ENCODE measurements at regions not wholly inside any gene's neighbourhood (a gene's known extent, or its start where the extent isn't known, plus 50 kb on each side); places are given as distances from the start of the nearest gene placed in this dataset.

- intact Hi-C loops (cut with DNase I; ENCODE audit: low total_unique reads), result no loop called here
- no peak for TF ChIP-seq POLR2A (IDR thresholded peaks at IDR 0.05)
- TF ChIP-seq CTCF (IDR thresholded peaks at IDR 0.05), result no peak
- Histone ChIP-seq H3K27ac (no peak overlapping the region), H3K36me3 (no peaks in the 10 kb centered on the region), H3K4me3 (no peak overlapping the region), H3K27me3 (no peaks in the 10 kb centered on the region), H3K9me3 (no peaks in the 10 kb centered on the region), H3K4me1 (no peaks in the 10 kb centered on the region)
- DNase-seq, result no peak
Measured at GRCh38 chr19:29446361-29446760, 79.4 kb upstream of the VSTM2B start.

- DNase-seq, result no peak
- TF ChIP-seq POLR2A (IDR thresholded peaks at IDR 0.05) (no peak), CTCF (IDR thresholded peaks at IDR 0.05) (no peak)
- intact Hi-C loops (cut with DNase I; ENCODE audit: low total_unique reads), result no loop called here
- Histone ChIP-seq H3K27me3 (no peaks in the 10 kb centered on the region), H3K27ac (no peak overlapping the region), H3K4me1 (no peaks in the 10 kb centered on the region), H3K4me3 (no peak overlapping the region), H3K36me3 (no peaks in the 10 kb centered on the region), H3K9me3 (no peaks in the 10 kb centered on the region)
Measured at GRCh38 chr19:29448046-29448445, 77.7 kb upstream of the VSTM2B start.

DNA sequence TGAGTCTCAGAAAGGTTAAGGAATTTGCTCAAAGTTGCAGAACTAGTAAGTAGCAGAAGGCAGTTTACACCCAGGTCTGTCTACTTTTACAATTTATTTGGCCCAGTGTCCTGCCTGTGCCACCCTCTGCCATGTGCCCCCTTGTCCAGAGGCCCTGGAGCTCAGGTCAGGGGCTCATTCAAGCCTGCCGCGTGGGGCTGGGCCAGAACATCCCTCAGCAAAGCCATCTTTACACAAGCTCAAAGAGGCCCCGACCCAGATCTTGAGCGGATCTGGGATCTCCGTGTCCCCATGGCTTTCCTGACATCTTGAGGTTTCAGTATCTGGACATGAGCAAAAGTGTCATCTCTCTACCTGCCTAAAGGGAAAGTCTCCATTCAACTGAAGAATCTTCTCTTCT is 76.4 kb upstream of the VSTM2B start:
- no peak for TF ChIP-seq CTCF (IDR thresholded peaks at IDR 0.05)
- no peak for TF ChIP-seq POLR2A (IDR thresholded peaks at IDR 0.05)
- no peaks in the 10 kb centered on the region for H3K4me1 ChIP-seq
- DNase-seq, result no peak
- H3K27me3 ChIP-seq, result no peaks in the 10 kb centered on the region
- intact Hi-C loops (cut with DNase I; ENCODE audit: low total_unique reads), result no loop called here
- H3K27ac ChIP-seq, result no peak overlapping the region
- H3K36me3 ChIP-seq, result no peaks in the 10 kb centered on the region
- H3K9me3 ChIP-seq, result no peaks in the 10 kb centered on the region
- no peak overlapping the region for H3K4me3 ChIP-seq

GRCh38 chr19:29450306-29450705 is 75.5 kb upstream of the VSTM2B start:
- Histone ChIP-seq H3K9me3 (no peaks in the 10 kb centered on the region), H3K4me1 (no peaks in the 10 kb centered on the region), H3K27me3 (no peaks in the 10 kb centered on the region), H3K27ac (no peak overlapping the region), H3K36me3 (no peaks in the 10 kb centered on the region), H3K4me3 (no peak overlapping the region)
- TF ChIP-seq POLR2A (IDR thresholded peaks at IDR 0.05), result no peak
- TF ChIP-seq CTCF (IDR thresholded peaks at IDR 0.05), result no peak
- no peak for DNase-seq
- intact Hi-C loops (cut with DNase I; ENCODE audit: low total_unique reads), result no loop called here

DNA sequence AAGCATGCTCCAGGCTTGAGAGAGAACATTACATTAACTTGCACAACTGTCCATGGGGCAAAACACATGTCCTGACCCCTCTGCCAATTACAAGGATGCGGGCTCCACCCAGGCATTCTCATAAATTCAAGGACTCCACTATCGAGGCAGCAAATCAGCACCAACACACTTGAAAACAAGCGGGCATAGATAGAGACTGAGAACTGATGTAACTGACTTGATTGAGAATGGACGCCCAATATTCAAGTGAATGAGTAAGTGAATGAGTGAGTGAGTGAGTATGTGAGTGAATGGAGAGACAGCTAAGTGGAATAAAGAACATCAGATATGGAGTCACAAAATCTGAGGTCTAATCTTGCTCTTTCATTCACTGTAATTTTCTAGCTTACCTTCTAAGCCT is 75.0 kb upstream of the VSTM2B start:
- Histone ChIP-seq H3K36me3 (no peaks in the 10 kb centered on the region), H3K4me1 (no peaks in the 10 kb centered on the region), H3K27ac (no peak overlapping the region), H3K27me3 (no peaks in the 10 kb centered on the region), H3K4me3 (no peak overlapping the region), H3K9me3 (no peaks in the 10 kb centered on the region)
- intact Hi-C loops (cut with DNase I; ENCODE audit: low total_unique reads), result no loop called here
- TF ChIP-seq POLR2A (IDR thresholded peaks at IDR 0.05) (no peak), CTCF (IDR thresholded peaks at IDR 0.05) (no peak)
- no peak for DNase-seq
